Activated CD4-positive, alpha-beta T cell treated with anti-CD3 and anti-CD28 coated beads, Interleukin-10, Interleukin-2, amounts not matched to agents 100 ng/mL and 50 ng/mL, durations not matched to agents 16 hours and 8 hours (primary cell): ENCODE measurements at regions not wholly inside any gene's neighbourhood (a gene's known extent, or its start where the extent isn't known, plus 50 kb on each side); places are given as distances from the start of the nearest gene placed in this dataset.
"Not testable (repeated sequence)": the region's sequence is repeated elsewhere in the genome, so short reads cannot be mapped to it uniquely, and the experiment has no call there.

Source experiments
- DNase-seq: peaks from one replicate; pipeline ENCODE4 v3.0.0-alpha.2; 2020

GRCh38 chr3:161694682-161695564, 198.3 kb downstream of the OTOL1 start:
- DNase-seq, result no peak

GRCh38 chr3:161695811-161696210, 199.2 kb downstream of the OTOL1 start:
- DNase-seq, result no peak

GRCh38 chr3:161700998-161701397, 204.4 kb downstream of the OTOL1 start:
- no peak for DNase-seq

- not testable (repeated sequence) for DNase-seq
Measured at GRCh38 chr3:161707253-161707652, 210.6 kb downstream of the OTOL1 start.

- no peak for DNase-seq
Measured at GRCh38 chr3:161713731-161714130, 217.1 kb downstream of the OTOL1 start.

GRCh38 chr3:161731968-161732367, 235.4 kb downstream of the OTOL1 start:
- DNase-seq, result no peak

GRCh38 chr3:161737171-161737570, 240.6 kb downstream of the OTOL1 start:
- no peak for DNase-seq

- no peak for DNase-seq
Measured at GRCh38 chr3:161740421-161740820, 243.8 kb downstream of the OTOL1 start.

- no peak for DNase-seq
Measured at GRCh38 chr3:161744366-161744765, 247.8 kb downstream of the OTOL1 start.

- no peak for DNase-seq
Measured at GRCh38 chr3:161745741-161746140, 249.1 kb downstream of the OTOL1 start.

GRCh38 chr3:161748049-161748448, 251.4 kb downstream of the OTOL1 start:
- DNase-seq, result no peak

- DNase-seq, result no peak
Measured at GRCh38 chr3:161754420-161755053, 257.9 kb downstream of the OTOL1 start.

- DNase-seq, result no peak
Measured at GRCh38 chr3:161759444-161759843, 262.8 kb downstream of the OTOL1 start.

GRCh38 chr3:161766331-161766730, 269.7 kb downstream of the OTOL1 start:
- no peak for DNase-seq

GRCh38 chr3:161770484-161771386, 274.1 kb downstream of the OTOL1 start:
- DNase-seq, result peak; percentile 34

- DNase-seq, result no peak
Measured at GRCh38 chr3:161781381-161781780, 284.8 kb downstream of the OTOL1 start.

- no peak for DNase-seq
Measured at GRCh38 chr3:161793194-161793930, 296.8 kb downstream of the OTOL1 start.

GRCh38 chr3:161794551-161794950, 297.9 kb downstream of the OTOL1 start:
- no peak for DNase-seq

- DNase-seq, result no peak
Measured at GRCh38 chr3:161796312-161796711, 299.7 kb downstream of the OTOL1 start.

GRCh38 chr3:161796780-161797179, 300.2 kb downstream of the OTOL1 start:
- no peak for DNase-seq

GRCh38 chr3:161798016-161798415, 301.4 kb downstream of the OTOL1 start:
- DNase-seq, result no peak

GRCh38 chr3:161800985-161801559, 304.5 kb downstream of the OTOL1 start:
- peak; percentile 3 for DNase-seq
